Activated effector memory CD4-positive, alpha-beta T cell treated with anti-CD3 and anti-CD28 coated beads, Interleukin-2, amount 50 U/mL, for 16 hours (primary cell): ENCODE measurements at regions not wholly inside any gene's neighbourhood (a gene's known extent, or its start where the extent isn't known, plus 50 kb on each side); places are given as distances from the start of the nearest gene placed in this dataset.

Source experiments
- DNase-seq: peaks from one replicate; pipeline ENCODE4 v3.0.0-alpha.2; 2020

- DNase-seq = no peak
Measured at GRCh38 chr2:41736105-41736567, 311.7 kb upstream of the PKDCC start.

- no peak for DNase-seq
Measured at GRCh38 chr2:41736586-41736985, 311.2 kb upstream of the PKDCC start.

GRCh38 chr2:41737888-41738287 lies 309.9 kb upstream of the PKDCC start:
- no peak for DNase-seq

DNA sequence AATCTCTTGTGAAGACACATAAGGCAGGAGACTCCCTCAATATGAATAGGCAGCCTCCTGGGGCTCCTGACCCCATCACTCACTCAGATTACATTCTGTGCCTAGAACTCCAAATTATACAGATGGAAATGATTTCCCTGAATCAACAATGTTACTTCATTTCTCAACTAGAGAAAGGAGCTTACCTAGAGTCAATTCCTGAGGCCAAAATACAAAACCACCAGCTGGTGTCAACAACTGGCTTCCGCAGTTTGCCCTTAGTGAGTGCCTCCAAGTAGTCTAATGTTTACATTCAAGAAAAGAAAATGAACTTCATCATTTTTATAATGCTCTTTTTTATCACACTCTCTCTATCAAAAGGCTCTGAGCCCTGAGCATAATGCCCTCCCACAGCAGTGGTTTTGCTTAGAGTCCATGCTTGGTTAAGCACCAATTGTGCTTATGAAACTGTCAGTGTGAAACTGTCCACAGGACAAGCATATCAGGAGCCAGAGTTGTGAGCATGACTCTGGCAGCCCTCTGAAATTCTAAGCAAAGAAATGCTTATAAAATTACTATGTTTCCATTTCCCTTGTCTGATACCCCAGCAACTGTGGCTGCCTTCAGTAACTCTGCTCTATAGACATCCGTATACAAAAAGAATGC lies 305.7 kb upstream of the PKDCC start:
- no peak for DNase-seq

DNA sequence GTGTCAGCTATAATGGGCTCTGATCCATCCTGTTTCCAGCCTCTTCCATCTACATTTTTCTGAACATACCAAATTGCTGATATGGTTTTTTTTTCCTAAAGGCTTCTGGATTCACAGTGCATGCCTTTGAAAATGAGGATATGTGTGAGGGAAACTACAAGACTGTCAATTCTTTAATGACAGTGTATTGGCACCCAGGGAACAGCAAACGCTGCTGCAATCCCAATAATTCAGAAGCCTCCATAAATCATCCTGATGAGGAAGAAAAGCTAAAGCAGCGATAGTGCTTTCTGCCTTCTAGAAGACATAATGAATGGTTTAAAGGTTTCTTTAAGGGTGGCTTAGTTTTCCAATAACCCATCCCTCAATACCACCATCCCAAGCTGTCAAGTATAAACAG lies 304.5 kb upstream of the PKDCC start:
- no peak for DNase-seq

DNA sequence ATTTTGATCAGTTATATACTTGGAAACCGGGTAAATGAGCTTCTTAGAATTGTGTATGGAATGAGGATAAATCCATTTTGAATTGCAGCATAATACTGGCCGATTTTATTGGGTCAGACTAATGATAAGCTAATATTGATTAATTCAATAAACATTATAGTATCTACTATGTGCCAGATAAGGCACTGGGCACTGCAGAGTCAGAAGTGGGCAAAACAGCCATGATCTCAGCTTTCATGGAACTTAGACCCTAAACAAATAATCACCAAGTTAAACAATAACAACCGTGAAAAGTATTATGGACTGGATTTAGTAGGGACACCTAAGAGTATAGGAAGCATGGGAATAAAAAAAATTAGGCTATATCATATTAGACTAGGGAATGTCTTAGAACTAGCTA lies 297.0 kb upstream of the PKDCC start:
- DNase-seq = no peak

DNA sequence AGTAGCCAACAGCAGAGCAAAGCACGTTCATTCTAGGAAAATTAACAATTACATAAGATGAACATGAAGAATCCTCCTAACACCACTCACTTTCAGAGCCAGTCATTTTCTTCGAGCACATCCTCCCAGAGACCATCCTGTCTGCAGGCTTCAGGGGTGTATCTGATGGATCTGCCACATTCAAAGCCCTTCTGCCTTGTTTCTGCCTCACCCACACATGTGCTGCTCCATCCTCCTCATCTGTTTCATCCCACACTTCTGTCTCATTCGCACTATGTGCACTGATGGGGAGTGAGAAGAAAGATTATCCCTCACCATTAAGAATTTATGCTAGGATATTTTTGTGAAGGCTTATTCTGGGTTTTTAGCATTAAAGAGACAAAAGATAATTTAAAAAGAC lies 287.9 kb upstream of the PKDCC start:
- no peak for DNase-seq

DNA sequence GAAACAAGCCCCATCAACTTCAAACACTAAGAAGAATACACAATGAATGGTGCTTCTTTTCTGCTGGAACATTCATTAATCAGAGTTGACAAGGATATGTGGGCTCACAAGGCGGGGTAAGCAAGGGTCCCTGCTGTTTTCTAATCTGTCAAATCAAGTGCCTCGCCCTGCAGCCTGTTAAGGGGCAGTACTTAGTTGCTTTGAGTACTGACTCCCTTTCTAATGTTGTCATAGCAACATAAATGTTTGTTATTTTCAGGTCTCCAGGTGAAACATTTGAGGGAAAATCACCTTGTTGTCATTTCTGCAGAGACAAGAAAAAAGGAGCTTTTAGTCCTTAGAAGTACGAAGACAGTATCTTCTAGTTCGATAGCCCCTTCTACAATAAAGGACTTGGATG lies 284.7 kb upstream of the PKDCC start:
- no peak for DNase-seq

DNA sequence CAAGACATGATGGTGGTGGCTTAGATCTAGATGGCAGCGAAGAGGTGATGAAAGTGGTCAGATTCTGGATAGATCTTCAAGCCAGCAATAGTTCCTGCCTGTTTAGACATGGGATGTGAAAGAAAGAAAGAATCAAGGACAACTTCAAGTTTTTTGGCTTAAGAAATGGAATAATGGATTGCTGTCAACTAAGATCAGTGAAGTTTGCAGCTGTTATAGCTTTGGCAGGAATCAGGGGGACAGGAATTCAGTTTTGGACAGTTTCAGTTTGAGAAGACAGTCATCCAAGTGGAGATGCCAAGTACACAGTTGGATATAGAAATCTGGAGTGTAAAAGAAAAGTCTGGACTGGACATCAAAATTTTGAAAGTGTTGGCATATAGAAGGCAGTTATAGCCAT lies 283.7 kb upstream of the PKDCC start:
- no peak for DNase-seq

DNA sequence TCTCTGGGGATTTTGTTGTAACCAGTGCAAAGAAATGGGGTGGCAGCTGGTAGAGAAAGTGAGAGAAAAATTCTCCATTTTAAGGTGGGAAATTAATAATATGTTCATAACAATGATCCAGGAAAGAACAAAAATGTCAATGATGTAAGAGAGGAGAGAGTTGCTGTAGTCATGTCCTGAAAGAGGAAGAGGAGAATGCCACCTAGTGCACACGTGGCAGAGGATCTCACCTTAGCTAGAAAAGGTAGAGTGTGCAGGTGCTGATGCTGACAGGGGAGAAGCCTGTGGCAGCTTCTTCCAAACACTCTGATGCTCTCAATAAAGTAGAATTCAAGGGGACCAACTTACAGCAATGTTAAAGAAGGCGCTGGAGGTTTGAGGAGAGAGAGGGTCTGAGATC lies 282.9 kb upstream of the PKDCC start:
- no peak for DNase-seq

DNA sequence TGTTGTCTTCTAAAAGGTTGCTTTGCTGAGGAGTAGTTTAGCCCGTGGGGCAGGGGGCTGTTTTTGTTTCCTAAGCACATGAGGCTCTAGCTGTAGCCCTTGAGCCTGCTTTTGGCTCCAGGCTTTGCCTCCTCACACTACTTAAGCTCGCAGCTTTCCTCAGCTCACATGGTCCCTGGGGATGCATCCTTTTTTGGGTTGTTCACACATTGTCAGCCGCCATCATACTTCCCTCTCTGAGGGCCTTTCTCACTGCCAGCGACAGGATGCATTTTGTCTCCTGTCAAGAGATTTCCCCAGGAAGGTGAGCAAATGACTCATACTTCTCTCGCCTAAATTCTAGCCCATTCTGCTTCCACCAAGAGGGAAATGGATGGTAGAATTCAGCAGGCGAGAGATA lies 279.5 kb upstream of the PKDCC start:
- DNase-seq = no peak

- no peak for DNase-seq
Measured at GRCh38 chr2:41771710-41772109, 276.1 kb upstream of the PKDCC start.

- no peak for DNase-seq
Measured at GRCh38 chr2:41772697-41773096, 275.1 kb upstream of the PKDCC start.

DNA sequence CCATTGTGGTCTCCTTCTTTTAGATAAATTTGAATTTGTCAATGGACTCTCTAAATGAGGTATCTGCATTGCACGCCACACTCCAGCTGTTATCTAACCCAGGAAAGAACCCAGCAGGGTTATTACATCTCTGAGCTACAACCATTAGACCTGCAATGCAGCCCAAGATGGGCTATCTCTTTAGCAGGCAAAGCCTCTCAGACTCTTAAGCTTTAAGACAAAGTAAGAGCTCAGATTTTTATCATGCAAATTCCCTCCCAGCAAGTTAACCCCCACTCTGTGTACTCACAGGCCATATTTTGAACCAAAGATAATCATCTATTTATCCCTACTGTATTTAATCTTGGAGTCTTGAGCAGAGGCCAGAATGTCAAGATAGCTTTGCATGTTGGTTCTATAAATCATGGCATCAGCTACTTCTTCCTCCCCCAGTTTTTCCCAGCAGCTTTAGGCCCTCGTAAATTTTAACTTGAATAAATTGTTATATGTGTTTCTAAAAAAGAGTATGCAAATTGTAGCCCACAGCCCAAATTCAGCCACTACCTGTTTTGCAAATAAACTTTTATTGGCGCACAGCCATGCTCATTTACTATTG lies 273.7 kb upstream of the PKDCC start:
- DNase-seq = no peak

- no peak for DNase-seq
Measured at GRCh38 chr2:41775366-41776025, 272.3 kb upstream of the PKDCC start.

DNA sequence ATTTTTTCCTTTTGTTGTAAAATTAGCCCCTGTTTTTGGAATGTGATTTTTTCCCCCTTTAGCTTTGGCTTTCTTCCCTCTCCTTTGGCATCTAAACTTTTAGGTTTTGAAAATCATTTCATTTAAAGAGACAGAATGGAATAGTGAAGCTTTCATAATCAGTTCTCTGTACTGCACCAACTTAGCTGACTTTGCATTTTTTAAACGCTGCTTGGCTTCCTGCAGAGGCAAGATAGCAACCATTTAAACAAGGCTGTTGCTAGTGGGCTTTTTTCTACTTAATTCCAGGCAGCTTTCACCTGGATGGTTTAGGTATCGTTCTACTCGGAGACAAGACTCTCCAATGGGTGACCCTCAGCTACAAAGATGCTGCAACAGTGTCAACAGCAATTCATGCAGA lies 267.9 kb upstream of the PKDCC start:
- no peak for DNase-seq

DNA sequence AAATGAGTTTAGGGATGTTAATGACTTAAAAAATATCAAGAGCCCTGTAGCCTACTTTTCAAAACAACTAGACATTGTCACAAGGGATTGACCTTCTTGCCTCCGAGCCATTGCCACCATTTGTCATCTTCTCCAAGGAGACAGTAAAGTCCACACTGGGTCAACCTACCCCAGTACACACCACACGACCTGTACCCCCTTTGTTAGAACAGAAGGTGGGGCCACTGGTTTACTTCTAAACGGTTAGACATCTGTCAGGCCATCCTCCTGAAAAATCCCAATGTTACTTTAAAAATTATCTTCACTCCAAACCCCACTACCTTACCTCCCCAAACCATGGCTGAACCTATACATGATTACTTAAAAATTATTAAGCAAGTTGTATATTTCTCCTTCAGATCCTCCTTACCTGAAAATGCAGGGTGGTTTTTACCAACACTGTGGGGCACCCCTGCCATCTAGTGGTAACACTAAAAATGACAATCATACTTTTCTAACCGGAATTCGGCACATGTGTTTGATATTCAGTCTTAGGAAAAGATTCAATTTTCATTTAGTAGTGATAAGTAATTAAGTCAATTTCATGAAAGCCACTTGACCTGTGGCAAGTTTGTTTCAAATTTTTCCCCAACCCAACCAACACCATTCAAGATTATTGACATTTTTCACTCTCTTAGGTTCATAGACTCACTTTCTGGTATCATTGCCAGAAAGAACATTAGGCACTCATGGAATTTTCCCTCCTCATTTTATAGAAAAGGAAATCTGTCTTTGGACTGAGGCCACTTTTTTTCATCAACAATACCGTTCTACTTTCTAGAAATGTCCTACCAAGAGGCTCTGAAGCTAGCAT lies 265.3 kb upstream of the PKDCC start:
- peak; percentile 63 for DNase-seq

DNA sequence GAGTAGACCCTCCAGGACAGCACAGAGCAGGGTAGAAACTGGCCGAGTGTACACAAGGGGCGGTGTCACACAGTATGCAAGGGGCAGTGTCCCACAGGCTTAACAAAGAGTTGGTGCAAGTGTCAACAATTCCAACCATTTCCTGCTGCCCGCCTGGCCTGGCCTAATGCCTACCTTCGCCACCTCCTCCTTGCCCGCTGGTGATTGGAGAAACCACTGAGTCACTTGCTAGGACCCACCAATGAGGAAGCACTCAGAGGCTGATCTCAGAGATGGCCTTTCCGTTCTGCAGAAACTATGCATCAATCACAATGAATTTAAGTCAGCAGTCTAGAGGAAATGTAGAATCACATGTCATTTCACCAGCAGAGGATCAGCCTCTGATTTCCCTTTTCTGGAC lies 263.3 kb upstream of the PKDCC start:
- no peak for DNase-seq

DNA sequence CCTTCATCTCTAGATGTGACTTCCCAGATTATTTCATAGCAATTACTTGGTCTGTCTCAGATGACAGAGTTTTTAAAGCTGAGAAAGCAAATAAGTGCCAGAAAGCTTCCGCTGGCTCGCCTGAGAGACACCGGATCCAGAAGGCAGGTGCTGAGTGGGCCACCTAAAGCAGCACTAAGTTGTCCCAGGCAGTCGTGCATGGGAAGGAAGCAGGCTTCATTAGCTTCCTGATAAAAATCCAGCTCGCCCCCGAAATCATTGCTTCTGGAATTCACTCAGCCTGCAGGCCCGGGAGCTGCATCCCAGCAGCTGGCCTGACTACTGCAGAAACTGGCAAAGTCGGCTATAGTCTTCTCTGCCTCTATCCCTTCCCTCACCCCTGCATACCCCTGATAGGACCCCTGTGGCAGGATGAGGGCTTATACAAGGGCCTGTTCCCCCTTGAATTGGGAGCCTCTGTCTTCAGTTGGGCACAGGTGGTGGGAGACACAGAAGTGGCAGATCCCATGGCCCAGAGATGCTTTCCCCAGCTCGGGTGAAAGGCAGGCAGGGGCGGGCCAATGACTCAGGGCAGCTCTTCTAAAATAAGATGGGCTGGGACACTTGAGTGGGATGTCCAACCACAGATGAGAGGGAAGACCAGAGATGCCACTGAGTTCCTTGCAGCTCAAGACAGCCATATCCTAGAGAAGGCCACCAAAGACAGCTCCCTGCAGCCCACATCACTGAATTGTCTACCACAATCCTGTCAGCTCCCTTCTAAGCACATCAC lies 262.4 kb upstream of the PKDCC start:
- DNase-seq = no peak

DNA sequence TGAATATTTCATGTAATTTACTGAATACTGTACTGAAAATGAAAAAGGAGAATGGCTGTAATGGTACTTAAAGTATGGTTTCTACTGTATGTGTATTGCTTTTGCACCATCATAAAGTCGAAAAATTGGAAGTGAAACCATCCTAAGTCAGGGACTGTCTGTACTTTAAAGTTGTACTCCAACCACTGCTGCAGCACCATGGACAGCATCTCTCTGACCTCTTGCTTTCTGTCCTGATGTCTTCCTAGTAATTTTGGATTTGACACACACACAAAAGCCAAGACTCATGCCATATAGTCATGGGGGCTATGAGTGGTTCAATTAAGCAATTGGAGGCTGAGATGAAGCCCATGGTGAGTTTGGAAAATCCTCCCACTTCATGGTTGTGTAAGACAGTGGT lies 256.3 kb upstream of the PKDCC start:
- DNase-seq = no peak

GRCh38 chr2:41803361-41803760 lies 244.5 kb upstream of the PKDCC start:
- DNase-seq = no peak

DNA sequence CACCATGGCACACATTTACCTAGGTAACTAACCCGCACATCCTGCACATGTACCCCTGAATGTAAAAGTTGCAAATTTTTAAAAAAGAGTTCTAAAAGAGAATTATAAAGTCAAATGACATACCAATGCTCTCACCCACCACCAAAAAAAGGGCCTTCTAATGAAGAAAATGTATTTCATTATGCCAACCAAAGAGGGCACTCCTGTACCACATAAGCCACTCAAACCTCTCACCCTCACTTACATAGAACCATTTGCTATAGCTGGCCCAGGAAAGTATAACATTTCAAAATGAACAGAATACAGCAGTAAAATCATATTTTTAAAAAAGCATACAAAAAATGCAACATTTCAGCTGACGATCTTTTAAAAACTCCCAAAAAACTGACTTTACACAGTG lies 241.5 kb upstream of the PKDCC start:
- no peak for DNase-seq

DNA sequence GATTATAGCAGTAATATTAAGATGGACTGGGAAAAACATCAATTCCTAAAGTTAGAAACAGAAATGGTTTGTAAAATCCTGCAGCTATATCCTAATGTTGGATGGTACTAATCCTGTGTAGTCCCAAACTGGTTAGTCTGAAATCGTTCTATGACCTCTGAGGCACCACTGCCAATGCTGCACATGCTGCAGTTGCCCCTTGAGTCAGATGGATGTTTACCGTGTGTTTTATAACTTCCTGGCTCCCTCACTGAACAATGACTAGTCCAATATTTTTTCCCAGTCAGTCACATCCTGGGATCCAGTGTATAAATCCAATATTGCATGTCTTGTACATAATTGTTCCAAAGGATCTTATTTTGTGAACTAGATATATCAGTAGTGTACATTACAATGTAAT lies 226.7 kb upstream of the PKDCC start:
- no peak for DNase-seq
